ENCODE measurements at regions not wholly inside any gene's neighbourhood (a gene's known extent, or its start where the extent isn't known, plus 50 kb on each side); places are given as distances from the start of the nearest gene placed in this dataset.

DNA sequence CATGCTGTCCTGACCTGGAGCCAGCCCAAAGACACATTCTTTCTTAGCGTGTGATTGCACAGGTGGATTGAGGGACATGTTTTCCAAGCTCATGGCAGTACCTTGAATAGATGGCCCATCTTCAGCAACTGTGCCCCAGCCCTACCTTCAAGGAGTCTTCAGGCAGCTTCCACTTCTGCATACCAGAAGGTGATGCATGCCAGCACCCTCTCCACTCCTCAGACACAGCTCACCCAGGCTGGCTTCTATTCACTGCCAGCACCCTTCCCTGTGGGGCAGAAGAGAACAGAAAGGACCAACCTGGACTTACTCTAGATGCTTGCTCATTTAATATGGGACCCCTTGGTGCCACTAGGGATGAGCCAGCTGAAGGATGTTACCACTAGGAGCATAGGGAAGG is 466.4 kb upstream of the ISX start:
- no peak for TF ChIP-seq EP300 (IDR thresholded peaks at IDR 0.05; ENCODE audit: low read depth)
- TF ChIP-seq, protein P1, sequence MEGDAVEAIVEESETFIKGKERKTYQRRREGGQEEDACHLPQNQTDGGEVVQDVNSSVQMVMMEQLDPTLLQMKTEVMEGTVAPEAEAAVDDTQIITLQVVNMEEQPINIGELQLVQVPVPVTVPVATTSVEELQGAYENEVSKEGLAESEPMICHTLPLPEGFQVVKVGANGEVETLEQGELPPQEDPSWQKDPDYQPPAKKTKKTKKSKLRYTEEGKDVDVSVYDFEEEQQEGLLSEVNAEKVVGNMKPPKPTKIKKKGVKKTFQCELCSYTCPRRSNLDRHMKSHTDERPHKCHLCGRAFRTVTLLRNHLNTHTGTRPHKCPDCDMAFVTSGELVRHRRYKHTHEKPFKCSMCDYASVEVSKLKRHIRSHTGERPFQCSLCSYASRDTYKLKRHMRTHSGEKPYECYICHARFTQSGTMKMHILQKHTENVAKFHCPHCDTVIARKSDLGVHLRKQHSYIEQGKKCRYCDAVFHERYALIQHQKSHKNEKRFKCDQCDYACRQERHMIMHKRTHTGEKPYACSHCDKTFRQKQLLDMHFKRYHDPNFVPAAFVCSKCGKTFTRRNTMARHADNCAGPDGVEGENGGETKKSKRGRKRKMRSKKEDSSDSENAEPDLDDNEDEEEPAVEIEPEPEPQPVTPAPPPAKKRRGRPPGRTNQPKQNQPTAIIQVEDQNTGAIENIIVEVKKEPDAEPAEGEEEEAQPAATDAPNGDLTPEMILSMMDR (IDR thresholded peaks at IDR 0.05), result no peak
